NT2/D1 (cell line): ENCODE measurements at regions not wholly inside any gene's neighbourhood (a gene's known extent, or its start where the extent isn't known, plus 50 kb on each side); places are given as distances from the start of the nearest gene placed in this dataset.

Experiments
- YY1 ChIP-seq: IDR thresholded peaks from 2 replicates; pipeline ENCODE4 v1.6.1; 2011; ENCODE audit not compliant: insufficient read length, insufficient read depth
- ZNF274 ChIP-seq: IDR thresholded peaks from 2 replicates; pipeline ENCODE4 v1.6.1; 2011; ENCODE audit warnings: mild to moderate bottlenecking, low read depth, low read length

DNA sequence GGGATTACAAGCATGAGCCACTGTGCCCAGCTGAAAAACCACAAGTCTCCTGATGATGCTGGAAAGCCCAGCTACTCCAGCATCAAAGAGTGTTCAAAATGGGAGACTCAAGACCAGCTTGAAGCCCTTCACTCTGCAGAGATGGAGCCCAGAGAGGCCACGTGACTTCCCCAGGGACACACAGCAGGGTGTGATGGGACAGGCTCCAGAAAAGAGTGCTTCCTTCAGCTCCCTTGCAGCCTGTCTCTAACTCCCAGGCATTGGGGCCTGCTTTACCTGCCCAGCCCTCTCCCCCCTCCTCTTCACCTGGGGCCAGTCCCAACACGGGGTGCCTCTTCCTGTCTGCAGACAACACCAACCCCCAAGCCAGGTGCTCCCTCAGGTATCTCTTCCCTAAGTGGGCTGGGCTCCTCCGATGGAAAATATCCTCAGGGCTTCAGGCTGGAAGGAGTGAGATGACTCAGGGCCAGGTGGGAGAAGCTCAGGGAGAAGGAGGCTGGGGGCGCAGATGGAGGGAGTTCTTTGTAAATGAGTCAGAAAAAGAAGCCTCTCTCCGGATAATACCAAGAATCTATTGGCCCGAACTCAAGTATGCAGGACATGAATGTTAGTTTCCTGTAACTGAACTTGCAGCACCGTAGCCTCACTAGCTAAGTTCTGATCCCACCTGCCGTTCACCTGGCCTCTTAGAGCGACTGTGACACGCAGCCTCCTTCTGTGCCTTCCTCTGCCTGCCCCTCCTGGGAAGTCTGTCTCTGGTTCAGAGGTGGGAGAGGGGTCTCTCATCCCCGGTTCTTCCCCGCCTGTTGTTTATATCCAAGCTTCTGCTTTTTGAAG, 326.6 kb downstream of the MN1 start:
- no peak for TF ChIP-seq ZNF274
- TF ChIP-seq YY1 = no peak
